ENCODE measurements at regions not wholly inside any gene's neighbourhood (a gene's known extent, or its start where the extent isn't known, plus 50 kb on each side); places are given as distances from the start of the nearest gene placed in this dataset.

DNA sequence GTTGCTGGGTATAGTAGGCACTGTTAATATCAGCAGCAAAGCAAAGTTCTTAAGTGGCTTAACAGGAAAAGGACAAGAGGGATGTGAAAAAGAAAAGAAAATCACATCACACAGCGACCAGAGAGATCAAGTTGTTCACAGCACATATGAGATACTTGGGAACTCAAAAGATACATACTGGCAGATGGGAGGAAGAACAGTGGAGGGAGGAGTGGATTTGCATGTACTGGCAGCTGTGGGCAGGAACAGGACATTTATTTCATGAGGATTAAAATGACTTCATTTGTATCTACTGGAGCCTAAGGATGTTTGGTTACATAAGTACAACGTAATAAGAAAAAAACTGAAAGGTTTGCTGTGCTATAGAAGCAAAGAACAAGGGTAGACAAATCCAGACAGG is 136.5 kb upstream of the IFNG-AS1 start:
- Histone ChIP-seq H3K36me3 (no peaks in the 10 kb centered on the region), H3K4me1 (no peaks in the 10 kb centered on the region), H3K9me3 (no peaks in the 10 kb centered on the region), H3K4me3 (no peak overlapping the region), H3K27me3 (no peaks in the 10 kb centered on the region), H3K27ac (no peak overlapping the region)
- intact Hi-C loops (cut with DNase I): no loop called here
- no peak for DNase-seq (ENCODE audit: extremely low spot score in 2 of 2)
- TF ChIP-seq POLR2A (IDR thresholded peaks at IDR 0.05): no peak
- TF ChIP-seq, protein P1, sequence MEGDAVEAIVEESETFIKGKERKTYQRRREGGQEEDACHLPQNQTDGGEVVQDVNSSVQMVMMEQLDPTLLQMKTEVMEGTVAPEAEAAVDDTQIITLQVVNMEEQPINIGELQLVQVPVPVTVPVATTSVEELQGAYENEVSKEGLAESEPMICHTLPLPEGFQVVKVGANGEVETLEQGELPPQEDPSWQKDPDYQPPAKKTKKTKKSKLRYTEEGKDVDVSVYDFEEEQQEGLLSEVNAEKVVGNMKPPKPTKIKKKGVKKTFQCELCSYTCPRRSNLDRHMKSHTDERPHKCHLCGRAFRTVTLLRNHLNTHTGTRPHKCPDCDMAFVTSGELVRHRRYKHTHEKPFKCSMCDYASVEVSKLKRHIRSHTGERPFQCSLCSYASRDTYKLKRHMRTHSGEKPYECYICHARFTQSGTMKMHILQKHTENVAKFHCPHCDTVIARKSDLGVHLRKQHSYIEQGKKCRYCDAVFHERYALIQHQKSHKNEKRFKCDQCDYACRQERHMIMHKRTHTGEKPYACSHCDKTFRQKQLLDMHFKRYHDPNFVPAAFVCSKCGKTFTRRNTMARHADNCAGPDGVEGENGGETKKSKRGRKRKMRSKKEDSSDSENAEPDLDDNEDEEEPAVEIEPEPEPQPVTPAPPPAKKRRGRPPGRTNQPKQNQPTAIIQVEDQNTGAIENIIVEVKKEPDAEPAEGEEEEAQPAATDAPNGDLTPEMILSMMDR (IDR thresholded peaks at IDR 0.05): no peak
- TF ChIP-seq POLR2AphosphoS5 (IDR thresholded peaks at IDR 0.05; ENCODE audit: insufficient read depth in 1 of 2, low read depth in 1 of 2): no peak

DNA sequence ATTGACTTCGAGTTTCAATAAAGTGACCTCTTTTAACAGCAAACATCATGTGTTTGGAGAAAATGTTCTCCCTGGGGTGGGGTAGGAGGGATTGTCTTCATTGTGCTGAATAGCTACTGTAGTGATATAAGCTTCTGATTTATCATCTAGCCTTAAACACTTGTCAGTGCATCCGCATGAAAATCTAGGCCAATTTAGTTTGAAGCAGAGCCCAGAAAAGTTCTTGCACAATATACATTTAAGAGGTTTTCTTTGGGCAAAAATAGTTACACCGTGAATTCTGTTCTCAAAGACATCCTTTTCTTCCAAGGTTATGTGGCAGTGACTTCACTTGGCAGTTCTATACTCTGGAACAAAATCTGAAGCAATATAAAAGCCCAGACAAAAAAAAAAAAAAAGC is 136.0 kb upstream of the IFNG-AS1 start:
- intact Hi-C loops (cut with DNase I): no loop called here
- no peak overlapping the region for H3K4me3 ChIP-seq
- TF ChIP-seq POLR2A (IDR thresholded peaks at IDR 0.05) (no peak), POLR2AphosphoS5 (IDR thresholded peaks at IDR 0.05; ENCODE audit: insufficient read depth in 1 of 2, low read depth in 1 of 2) (no peak)
- TF ChIP-seq, protein P1 (IDR thresholded peaks at IDR 0.05): no peak
- no peaks in the 10 kb centered on the region for H3K9me3 ChIP-seq
- DNase-seq (ENCODE audit: extremely low spot score in 2 of 2): no peak
- H3K36me3 ChIP-seq: no peaks in the 10 kb centered on the region
- H3K4me1 ChIP-seq: no peaks in the 10 kb centered on the region
- no peaks in the 10 kb centered on the region for H3K27me3 ChIP-seq
- H3K27ac ChIP-seq: no peak overlapping the region

DNA sequence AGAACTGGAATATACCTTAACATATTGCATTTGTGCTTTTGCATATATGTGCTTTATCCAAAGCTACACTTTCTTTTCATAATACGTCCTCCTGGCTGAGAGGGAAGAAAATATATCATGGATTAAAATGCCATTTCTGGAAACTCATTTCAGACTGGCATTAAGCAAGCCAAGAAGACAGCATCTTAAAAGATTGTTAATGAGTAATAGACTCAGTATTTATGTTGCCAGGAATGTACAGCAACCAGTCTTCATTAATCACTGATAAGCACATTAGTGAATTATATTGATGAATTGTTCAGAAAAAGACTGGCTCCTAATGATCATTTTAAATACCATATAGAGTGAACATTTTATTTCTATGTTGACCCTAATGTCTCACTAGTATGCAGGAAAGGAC is 134.9 kb upstream of the IFNG-AS1 start:
- Histone ChIP-seq H3K27ac (no peak overlapping the region), H3K36me3 (no peaks in the 10 kb centered on the region), H3K4me1 (no peaks in the 10 kb centered on the region), H3K9me3 (no peaks in the 10 kb centered on the region), H3K27me3 (no peaks in the 10 kb centered on the region), H3K4me3 (no peak overlapping the region)
- no peak for DNase-seq (ENCODE audit: extremely low spot score in 2 of 2)
- intact Hi-C loops (cut with DNase I): no loop called here
- TF ChIP-seq, protein P1 (IDR thresholded peaks at IDR 0.05): no peak

DNA sequence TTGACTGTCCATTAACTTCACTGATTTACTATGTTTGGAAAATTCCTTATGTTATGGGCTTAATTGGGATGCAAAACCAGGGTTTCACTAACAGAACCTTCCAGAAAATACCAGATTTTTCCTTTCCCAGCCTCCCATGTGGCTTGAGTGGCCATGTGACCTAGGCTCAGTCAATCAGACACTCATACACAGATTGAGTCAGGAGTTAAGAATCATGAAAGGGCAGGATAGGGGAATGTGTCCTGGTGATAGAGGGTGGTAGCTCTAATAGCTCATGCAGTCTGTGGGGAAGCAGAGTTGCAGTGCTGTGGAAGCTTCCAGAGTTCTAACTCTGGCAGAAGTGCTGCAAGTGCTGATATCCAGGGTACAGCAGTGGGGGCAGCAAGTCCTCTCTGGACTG is 134.1 kb upstream of the IFNG-AS1 start:
- intact Hi-C loops (cut with DNase I): no loop called here
- no peak for TF ChIP-seq POLR2AphosphoS5 (IDR thresholded peaks at IDR 0.05; ENCODE audit: insufficient read depth in 1 of 2, low read depth in 1 of 2)
- TF ChIP-seq, protein P1 (IDR thresholded peaks at IDR 0.05): no peak
- no peak for TF ChIP-seq POLR2A (IDR thresholded peaks at IDR 0.05)
- no peaks in the 10 kb centered on the region for H3K27me3 ChIP-seq

DNA sequence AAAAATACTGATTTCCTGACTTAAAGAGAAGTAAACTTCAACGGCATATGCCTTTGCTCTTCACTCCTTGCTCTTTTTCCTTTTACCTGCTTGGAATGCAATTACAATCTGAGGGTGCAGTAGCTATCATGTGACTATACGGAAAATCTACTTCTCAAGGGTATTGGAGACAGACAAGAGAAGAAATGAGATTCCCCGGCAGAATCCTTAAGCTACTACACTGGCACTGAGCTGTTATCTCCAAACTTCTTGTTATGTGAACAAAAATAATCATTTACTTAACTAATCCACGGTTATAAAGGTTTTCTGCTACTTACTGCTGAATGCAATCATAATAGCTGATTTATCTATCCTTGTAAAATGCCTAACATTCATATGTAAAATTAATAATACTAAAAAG is 118.0 kb upstream of the IFNG-AS1 start:
- no peak overlapping the region for H3K27ac ChIP-seq
- no peaks in the 10 kb centered on the region for H3K36me3 ChIP-seq
- H3K4me3 ChIP-seq: no peak overlapping the region
- no peak for TF ChIP-seq POLR2AphosphoS5 (IDR thresholded peaks at IDR 0.05; ENCODE audit: insufficient read depth in 1 of 2, low read depth in 1 of 2)
- TF ChIP-seq POLR2A (IDR thresholded peaks at IDR 0.05): no peak
- TF ChIP-seq, protein P1 (IDR thresholded peaks at IDR 0.05): no peak
- DNase-seq (ENCODE audit: extremely low spot score in 2 of 2): no peak
- no peaks in the 10 kb centered on the region for H3K9me3 ChIP-seq
- H3K27me3 ChIP-seq: no peaks in the 10 kb centered on the region
- intact Hi-C loops (cut with DNase I): no loop called here
- no peaks in the 10 kb centered on the region for H3K4me1 ChIP-seq

More for the DNA sequence above, 134.1 kb upstream of the IFNG-AS1 start:
- no peak overlapping the region for H3K4me3 ChIP-seq
- no peaks in the 10 kb centered on the region for H3K36me3 ChIP-seq
- no peaks in the 10 kb centered on the region for H3K9me3 ChIP-seq
- no peak for DNase-seq (ENCODE audit: extremely low spot score in 2 of 2)
- H3K4me1 ChIP-seq: no peaks in the 10 kb centered on the region
- no peak overlapping the region for H3K27ac ChIP-seq
